Thoracic aorta (tissue), 2 donors: ENCODE measurements at regions not wholly inside any gene's neighbourhood (a gene's known extent, or its start where the extent isn't known, plus 50 kb on each side); places are given as distances from the start of the nearest gene placed in this dataset.

Experiments used
- ATAC-seq: fragments of 150-250 bp; one replicate; pipeline ENCODE4 v1.8.0; 2017; ENCODE audit warnings: low read depth; ENCODE audit not compliant: insufficient number of reproducible peaks, low FRiP score
- DNase-seq: peaks from one replicate; pipeline ENCODE4 v3.0.0-alpha.2; 2020; ENCODE audit warnings: low spot score
- H3K27ac ChIP-seq, 2 donors: fragments of 200-600 bp; sonication (generic); 1 replicate in 1 of 2; 2 replicates in 1 of 2; pipeline ENCODE4 v1.5.1; 2016; ENCODE audit warnings: mild to moderate bottlenecking in 2 of 2, moderate library complexity in 2 of 2
- H3K27me3 ChIP-seq: fragments of 200-600 bp; sonication (generic); replicated peaks from 2 replicates; pipeline ENCODE4 v1.6.0; 2016; ENCODE audit warnings: mild to moderate bottlenecking; ENCODE audit not compliant: insufficient read depth
- H3K36me3 ChIP-seq: fragments of 200-600 bp; sonication (generic); one replicate; pipeline ENCODE4 v1.5.1; 2016
- H3K4me1 ChIP-seq, 2 donors: fragments of 200-600 bp; sonication (generic); 1 replicate in 1 of 2; 2 replicates in 1 of 2; pipeline versions ENCODE4 v1.5.1 to v1.6.0; 2016; ENCODE audit warnings: low read depth in 2 of 2, mild to moderate bottlenecking in 1 of 2; ENCODE audit not compliant: control insufficient read depth in 1 of 2
- H3K4me3 ChIP-seq: fragments of 200-600 bp; sonication (generic); 2 replicates; pipeline ENCODE4 v1.5.1; 2016; ENCODE audit warnings: mild to moderate bottlenecking
- H3K9me3 ChIP-seq: fragments of 200-600 bp; sonication (generic); 2 replicates; pipeline ENCODE4 v1.5.1; 2016
- TF ChIP-seq, protein P1 (sequence below): fragments of 200-600 bp; sonication (generic); IDR thresholded peaks from one replicate; pipeline ENCODE4 v1.5.1; 2019; ENCODE audit warnings: antibody characterized with exemption

- DNase-seq (no peak), ATAC-seq (no peak)
- H3K27ac ChIP-seq: no peak overlapping the region
- H3K36me3 ChIP-seq: no peaks in the 10 kb centered on the region
- H3K4me3 ChIP-seq: no peak overlapping the region
- no peaks in the 10 kb centered on the region for H3K9me3 ChIP-seq
- TF ChIP-seq, protein P1, sequence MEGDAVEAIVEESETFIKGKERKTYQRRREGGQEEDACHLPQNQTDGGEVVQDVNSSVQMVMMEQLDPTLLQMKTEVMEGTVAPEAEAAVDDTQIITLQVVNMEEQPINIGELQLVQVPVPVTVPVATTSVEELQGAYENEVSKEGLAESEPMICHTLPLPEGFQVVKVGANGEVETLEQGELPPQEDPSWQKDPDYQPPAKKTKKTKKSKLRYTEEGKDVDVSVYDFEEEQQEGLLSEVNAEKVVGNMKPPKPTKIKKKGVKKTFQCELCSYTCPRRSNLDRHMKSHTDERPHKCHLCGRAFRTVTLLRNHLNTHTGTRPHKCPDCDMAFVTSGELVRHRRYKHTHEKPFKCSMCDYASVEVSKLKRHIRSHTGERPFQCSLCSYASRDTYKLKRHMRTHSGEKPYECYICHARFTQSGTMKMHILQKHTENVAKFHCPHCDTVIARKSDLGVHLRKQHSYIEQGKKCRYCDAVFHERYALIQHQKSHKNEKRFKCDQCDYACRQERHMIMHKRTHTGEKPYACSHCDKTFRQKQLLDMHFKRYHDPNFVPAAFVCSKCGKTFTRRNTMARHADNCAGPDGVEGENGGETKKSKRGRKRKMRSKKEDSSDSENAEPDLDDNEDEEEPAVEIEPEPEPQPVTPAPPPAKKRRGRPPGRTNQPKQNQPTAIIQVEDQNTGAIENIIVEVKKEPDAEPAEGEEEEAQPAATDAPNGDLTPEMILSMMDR: no peak
- no peaks in the 10 kb centered on the region for H3K27me3 ChIP-seq
- peaks cover 6 to 21% of the 10 kb centered on the region in 2 donors for H3K4me1 ChIP-seq
Measured at GRCh38 chr3:24545887-24546286, 51.2 kb upstream of the THRB start.

DNA sequence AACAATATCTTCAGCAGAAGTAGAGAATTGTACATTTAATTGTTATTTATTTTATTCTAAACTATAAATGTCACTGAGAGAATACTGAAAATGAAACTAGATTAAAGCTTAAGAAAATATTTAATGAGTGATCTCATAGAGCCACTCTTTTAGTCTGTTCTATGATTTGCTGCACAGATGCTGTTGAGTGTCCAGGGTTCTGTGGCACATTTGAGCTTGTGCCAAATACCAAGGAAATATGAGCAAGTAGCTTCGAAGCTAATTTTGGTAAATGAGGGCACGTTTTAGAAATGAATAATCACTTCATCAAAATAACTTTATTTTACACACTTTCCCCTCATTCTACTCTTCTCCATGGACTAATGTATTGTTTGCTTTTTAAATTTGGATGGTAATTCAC is 53.6 kb upstream of the THRB start:
- no peak for ATAC-seq
- peak overlapping the region; percentile 0 for H3K4me3 ChIP-seq

DNA sequence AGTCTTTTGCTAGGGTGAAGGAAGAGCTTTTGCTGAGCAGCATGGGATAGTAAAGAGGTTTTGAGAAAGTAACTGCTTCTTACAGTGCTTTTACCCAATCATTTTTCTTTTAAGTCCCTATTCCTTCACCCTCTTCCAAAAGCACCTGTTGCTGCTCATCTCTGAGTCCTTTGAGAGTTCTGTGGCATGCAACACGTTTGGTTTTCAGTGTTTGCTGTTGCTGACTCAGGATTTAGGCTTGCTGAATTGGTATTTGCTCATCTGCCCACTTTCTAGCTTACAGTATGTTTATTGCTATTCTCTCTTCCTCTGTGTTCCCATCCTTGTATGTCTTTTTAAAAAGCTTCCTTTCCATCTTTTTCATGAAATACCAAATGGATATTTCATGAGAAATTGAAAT is 55.9 kb upstream of the THRB start:
- TF ChIP-seq, protein P1: no peak

More for the DNA sequence above, 53.6 kb upstream of the THRB start:
- Histone ChIP-seq H3K27me3 (no peaks in the 10 kb centered on the region), H3K36me3 (no peaks in the 10 kb centered on the region), H3K4me1 (peaks cover 6 to 21% of the 10 kb centered on the region in 2 donors), H3K27ac (peak overlapping the region in 1 of 2 donors; percentile 25), H3K9me3 (no peaks in the 10 kb centered on the region)
- DNase-seq: no peak
- TF ChIP-seq, protein P1: no peak

GRCh38 chr3:24551626-24552025 is 57.0 kb upstream of the THRB start:
- H3K4me1 ChIP-seq: peaks cover 6 to 10% of the 10 kb centered on the region in 2 donors
- DNase-seq (no peak), ATAC-seq (no peak)
- H3K36me3 ChIP-seq: no peaks in the 10 kb centered on the region
- H3K27me3 ChIP-seq: no peaks in the 10 kb centered on the region
- no peaks in the 10 kb centered on the region for H3K9me3 ChIP-seq
- no peak overlapping the region for H3K27ac ChIP-seq
- no peak overlapping the region for H3K4me3 ChIP-seq
- TF ChIP-seq, protein P1: no peak

More for the DNA sequence above, 55.9 kb upstream of the THRB start:
- no peaks in the 10 kb centered on the region for H3K27me3 ChIP-seq
- no peak for DNase-seq
- no peak overlapping the region for H3K4me3 ChIP-seq
- no peaks in the 10 kb centered on the region for H3K9me3 ChIP-seq
- ATAC-seq: no peak
- no peaks in the 10 kb centered on the region for H3K36me3 ChIP-seq
- peaks cover 6 to 20% of the 10 kb centered on the region in 2 donors for H3K4me1 ChIP-seq
- H3K27ac ChIP-seq: no peak overlapping the region

DNA sequence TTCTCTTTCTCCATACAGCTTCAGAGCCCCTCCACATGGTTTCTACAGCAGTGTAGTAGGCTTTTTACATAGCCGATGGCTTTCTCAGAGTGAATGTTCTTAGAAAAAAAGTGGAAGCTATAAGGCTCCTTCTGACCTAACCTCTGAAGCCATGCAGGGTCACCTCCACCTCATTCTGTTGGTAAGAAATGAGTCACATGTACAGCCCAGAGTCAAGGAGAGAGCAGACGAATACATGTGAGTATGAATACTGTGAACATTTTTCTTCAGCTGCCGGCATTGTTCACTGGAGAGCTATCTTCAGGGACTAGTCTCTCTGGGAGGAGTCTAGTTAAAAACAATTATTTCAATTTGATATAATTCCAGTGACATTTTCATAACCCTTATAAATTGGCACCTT is 68.2 kb upstream of the THRB start:
- no peak for ATAC-seq
- H3K36me3 ChIP-seq: no peaks in the 10 kb centered on the region

More for the DNA sequence above, 68.2 kb upstream of the THRB start:
- H3K27me3 ChIP-seq: no peaks in the 10 kb centered on the region
- no peak for DNase-seq
- TF ChIP-seq, protein P1: no peak
- H3K27ac ChIP-seq: no peak overlapping the region
- H3K9me3 ChIP-seq: peaks cover 2% of the 10 kb centered on the region
- no peak overlapping the region for H3K4me3 ChIP-seq
- H3K4me1 ChIP-seq: no peaks in the 10 kb centered on the region
